Pancreas (tissue), 10 donors: ENCODE measurements at regions not wholly inside any gene's neighbourhood (a gene's known extent, or its start where the extent isn't known, plus 50 kb on each side); places are given as distances from the start of the nearest gene placed in this dataset.

Experiments used
- ATAC-seq, 4 donors: fragments of 200-7000 bp; cut with Tn5 transposase; one replicate each; pipeline versions ENCODE4 v1.8.0 to v1.9.1; 2020; ENCODE audit warnings: mild to moderate bottlenecking in 4 of 4, moderate library complexity in 4 of 4
- DNase-seq, 6 donors: peaks; one replicate each; pipeline ENCODE4 v3.0.0-alpha.2; 2020
- FAIRE-seq: peaks from 2 replicates; lab custom pipeline; 2012; peaks lifted over from hg19 to GRCh38; lab: Jason Lieb, UNC
- H3K27ac ChIP-seq, 4 donors: fragments of 200-600 bp; sonication (generic); 1 replicate in 3 of 4; 2 replicates in 1 of 4; pipeline versions ENCODE4 v1.5.0 to v1.8.0; 2020
- H3K27me3 ChIP-seq, 4 donors: fragments of 200-600 bp; one replicate each; pipeline ENCODE4 v1.8.0; 2021
- H3K36me3 ChIP-seq, 3 donors: fragments of 200-600 bp; sonication (generic) in 1 of 3; one replicate each; pipeline versions ENCODE4 v1.5.0 to v1.8.0; 2020 to 2021
- H3K4me1 ChIP-seq, 3 donors: fragments of 200-600 bp; one replicate each; pipeline ENCODE4 v1.8.0; 2021
- H3K4me3 ChIP-seq, 4 donors: fragments of 200-600 bp; sonication (generic) in 2 of 4; one replicate each; pipeline versions ENCODE4 v1.5.0 to v1.8.0; 2020 to 2021
- H3K9me3 ChIP-seq, 4 donors: fragments of 200-600 bp; one replicate each; pipeline ENCODE4 v1.8.0; 2021
- WGBS, 2 donors: extraction: QIAGEN DNeasy Blood & Tissue Kit; methylation state at CpG; one replicate each; pipeline ENCODE4 v1.1.7; 2013; 5-methylcytosine and 5-hydroxymethylcytosine counted together
- intact Hi-C, 3 donors: fragments of 100-400 bp; cut with DNase I; formaldehyde crosslinking; loops; one replicate each; pipeline versions ENCODE4 v1.11.1 to v1.14.2; 2022
- TF ChIP-seq, protein P1 (sequence below), 4 donors: fragments of 200-600 bp; sonication (generic) in 3 of 4; IDR thresholded peaks; one replicate each; pipeline versions ENCODE4 v1.5.0 to v1.8.0; 2021; ENCODE audit warnings: antibody characterized with exemption in 4 of 4
- donor health status: healthy with polysubstance abuse.
- donor health status: DM: no; HTN: no; CAD: no; lungs with moderate emphysema.
- donor health status: DM: no; HTN: no; CAD: no.
- donor health status: control.
- donor health status: control.
- donor health status: Bipolar disorder and iron deficiency.
- donor health status: DM: yes; HTN: yes; CAD: no.
- donor health status: DM: no; HTN: no; CAD: no.
- donor health status: DM: no; HTN: no; CAD: no.
- donor health status: DM: yes; HTN: yes; CAD: no.

DNA sequence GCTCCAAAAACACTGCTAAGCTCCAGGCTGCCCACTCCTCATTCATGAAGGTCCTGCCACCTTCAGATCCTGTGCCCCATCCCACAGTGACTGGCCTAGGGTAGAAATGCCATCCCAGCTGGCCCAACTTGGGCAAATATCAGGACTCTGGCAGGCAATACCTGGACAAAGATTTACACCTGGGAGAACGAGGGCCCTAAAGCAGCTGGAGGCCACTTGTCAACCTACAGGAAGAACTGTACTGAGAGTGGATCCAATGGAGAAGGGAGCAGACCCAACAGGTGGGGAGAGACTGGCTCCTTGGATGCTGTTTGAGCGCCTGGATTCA is 57.1 kb upstream of the GATA2 start:
- H3K4me1 ChIP-seq = no peaks in the 10 kb centered on the region
- 74 to 80% methylated on average over 2 of the region's 2 CpGs for WGBS, 2 donors
- TF ChIP-seq, protein P1, sequence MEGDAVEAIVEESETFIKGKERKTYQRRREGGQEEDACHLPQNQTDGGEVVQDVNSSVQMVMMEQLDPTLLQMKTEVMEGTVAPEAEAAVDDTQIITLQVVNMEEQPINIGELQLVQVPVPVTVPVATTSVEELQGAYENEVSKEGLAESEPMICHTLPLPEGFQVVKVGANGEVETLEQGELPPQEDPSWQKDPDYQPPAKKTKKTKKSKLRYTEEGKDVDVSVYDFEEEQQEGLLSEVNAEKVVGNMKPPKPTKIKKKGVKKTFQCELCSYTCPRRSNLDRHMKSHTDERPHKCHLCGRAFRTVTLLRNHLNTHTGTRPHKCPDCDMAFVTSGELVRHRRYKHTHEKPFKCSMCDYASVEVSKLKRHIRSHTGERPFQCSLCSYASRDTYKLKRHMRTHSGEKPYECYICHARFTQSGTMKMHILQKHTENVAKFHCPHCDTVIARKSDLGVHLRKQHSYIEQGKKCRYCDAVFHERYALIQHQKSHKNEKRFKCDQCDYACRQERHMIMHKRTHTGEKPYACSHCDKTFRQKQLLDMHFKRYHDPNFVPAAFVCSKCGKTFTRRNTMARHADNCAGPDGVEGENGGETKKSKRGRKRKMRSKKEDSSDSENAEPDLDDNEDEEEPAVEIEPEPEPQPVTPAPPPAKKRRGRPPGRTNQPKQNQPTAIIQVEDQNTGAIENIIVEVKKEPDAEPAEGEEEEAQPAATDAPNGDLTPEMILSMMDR (IDR thresholded peaks at IDR 0.05) = no peak
- intact Hi-C loops = no loop called here
- H3K4me3 ChIP-seq = no peak overlapping the region
- H3K27ac ChIP-seq = no peak overlapping the region
- no peak for ATAC-seq
- H3K9me3 ChIP-seq = no peaks in the 10 kb centered on the region
- peaks cover 0 to 5% (median 0%) of the 10 kb centered on the region in 4 donors for H3K27me3 ChIP-seq
- H3K36me3 ChIP-seq = no peaks in the 10 kb centered on the region
- DNase-seq = no peak
- no peak for FAIRE-seq

DNA sequence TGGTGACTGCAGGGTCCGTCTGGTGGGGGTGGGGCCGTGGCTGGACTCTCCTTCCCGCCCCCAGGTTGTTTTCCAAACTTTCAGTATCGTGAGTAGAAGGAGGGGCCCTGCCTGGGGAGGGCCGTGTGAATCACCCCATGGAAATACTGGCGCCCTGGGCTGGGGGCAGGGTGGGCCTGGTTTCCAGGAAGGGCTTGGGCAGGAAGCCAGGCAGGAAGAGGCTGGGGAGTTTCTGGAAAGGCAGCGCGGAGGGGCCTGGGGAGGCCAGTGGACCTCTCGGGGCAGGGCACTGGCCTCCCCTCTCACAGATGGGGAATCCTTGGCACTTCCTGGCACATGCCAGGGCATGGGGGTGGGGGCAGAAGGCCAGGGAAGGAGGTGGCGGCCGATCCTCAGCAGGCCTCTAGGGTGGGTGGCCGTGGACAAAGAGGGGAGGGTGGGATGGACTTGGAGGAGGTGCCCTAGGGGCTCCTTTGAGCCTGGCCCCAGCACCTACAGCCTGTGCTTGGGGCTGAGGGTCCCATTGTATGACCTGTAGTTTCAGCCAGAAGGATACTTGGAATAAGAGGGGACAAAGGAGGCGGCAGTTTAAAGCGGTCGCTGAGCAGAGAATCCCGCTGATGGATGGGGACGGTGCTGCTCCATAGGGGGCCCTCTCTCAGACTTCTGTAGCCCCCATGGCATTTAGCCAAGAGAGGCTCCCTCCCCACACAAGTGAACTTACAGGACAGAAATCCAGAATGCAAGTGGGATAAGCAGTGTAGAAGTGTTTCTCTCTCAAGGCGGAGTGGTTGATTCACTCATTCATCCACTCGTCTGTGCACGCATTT is 56.5 kb upstream of the GATA2 start:
- peak overlapping the region in 2 of 4 donors; percentile 4 to 27 for H3K27ac ChIP-seq
- H3K36me3 ChIP-seq = no peaks in the 10 kb centered on the region
- peak in 3 of 4 donors; percentile 30 to 80 (median 78) for ATAC-seq
- no peaks in the 10 kb centered on the region for H3K9me3 ChIP-seq
- TF ChIP-seq, protein P1 (IDR thresholded peaks at IDR 0.05) = no peak
- peak in 3 of 6 donors; percentile 19 to 52 (median 22) for DNase-seq
- H3K27me3 ChIP-seq = no peaks in the 10 kb centered on the region
- no peak for FAIRE-seq
- H3K4me1 ChIP-seq = no peaks in the 10 kb centered on the region
- H3K4me3 ChIP-seq = no peak overlapping the region
- WGBS, 2 donors = 70 to 74% methylated on average over 20 of the region's 20 CpGs
- intact Hi-C loops = no loop called here

DNA sequence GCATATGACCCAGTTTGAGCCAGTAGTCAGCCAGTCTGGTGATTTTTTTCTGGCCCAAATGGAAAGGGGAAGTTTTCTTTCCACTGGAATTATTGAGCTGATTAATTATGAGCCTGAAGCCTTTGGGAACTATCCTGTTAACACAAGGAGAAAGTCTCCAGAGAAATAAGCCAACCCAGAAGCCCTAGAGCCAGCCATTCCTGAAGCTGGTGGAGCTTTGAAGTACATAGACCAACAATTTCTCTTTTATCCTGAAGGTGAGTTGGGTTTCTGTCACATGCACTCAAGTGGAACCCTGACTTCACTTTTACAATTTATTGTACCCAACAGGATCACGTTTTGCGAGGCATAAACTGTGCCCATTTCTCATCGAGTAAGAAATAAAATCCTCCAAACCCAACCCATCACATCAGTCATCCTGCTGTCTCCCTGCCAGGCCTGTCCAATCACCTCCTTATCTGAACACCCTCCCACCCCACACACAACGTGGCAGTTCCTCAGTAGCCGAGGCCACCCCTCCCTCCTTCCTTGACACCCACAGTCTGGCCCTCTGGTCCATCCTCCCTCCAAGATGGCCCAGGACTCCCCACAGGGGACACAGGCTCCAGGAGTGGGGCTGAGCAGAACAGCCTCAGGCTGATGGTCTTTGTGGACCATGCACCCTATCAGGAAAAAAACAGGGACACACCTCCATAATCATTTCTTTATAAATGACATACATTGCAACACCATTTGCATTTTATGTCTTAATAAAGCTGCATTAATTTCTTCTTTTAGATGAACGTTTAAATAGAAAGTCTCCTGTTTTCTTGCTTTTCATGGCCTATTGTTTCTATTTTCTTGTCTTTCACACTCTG is 55.7 kb upstream of the GATA2 start:
- peak in 2 of 4 donors; percentile 12 to 33 for ATAC-seq
- no peak for DNase-seq
- Histone ChIP-seq H3K9me3 (no peaks in the 10 kb centered on the region), H3K4me1 (no peaks in the 10 kb centered on the region), H3K36me3 (no peaks in the 10 kb centered on the region), H3K27ac (no peak overlapping the region), H3K27me3 (no peaks in the 10 kb centered on the region), H3K4me3 (no peak overlapping the region)
- FAIRE-seq = no peak
- TF ChIP-seq, protein P1 (IDR thresholded peaks at IDR 0.05) = no peak
- intact Hi-C loops = no loop called here
- 69 to 70% methylated on average over 6 of the region's 6 CpGs for WGBS, 2 donors

DNA sequence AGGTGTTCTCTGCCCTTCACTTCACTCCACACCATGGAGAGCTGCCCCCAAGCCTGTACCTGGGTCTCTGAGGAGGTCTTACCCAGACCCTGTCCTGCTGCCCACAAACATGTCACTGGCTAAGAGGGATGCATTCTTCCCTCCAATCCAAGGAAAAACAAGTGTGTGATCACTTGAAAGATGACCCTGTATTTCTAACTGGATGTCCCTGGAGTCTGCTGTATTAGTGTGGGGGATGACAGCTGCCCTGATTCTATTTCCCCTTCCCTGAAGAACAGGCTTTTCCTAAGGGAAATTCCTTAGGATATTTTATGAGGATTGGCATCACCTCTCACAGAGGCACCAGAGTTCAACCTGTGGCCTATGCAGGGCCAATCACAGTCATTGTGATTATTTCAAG is 55.0 kb upstream of the GATA2 start:
- TF ChIP-seq, protein P1 (IDR thresholded peaks at IDR 0.05) = no peak
- Histone ChIP-seq H3K27ac (no peak overlapping the region), H3K36me3 (no peaks in the 10 kb centered on the region), H3K4me3 (no peak overlapping the region), H3K9me3 (no peaks in the 10 kb centered on the region), H3K4me1 (no peaks in the 10 kb centered on the region), H3K27me3 (no peaks in the 10 kb centered on the region)
- no peak for FAIRE-seq
- no peak for DNase-seq
- intact Hi-C loops = no loop called here
- no peak for ATAC-seq
